GM12878 (cell line): ENCODE measurements at regions not wholly inside any gene's neighbourhood (a gene's known extent, or its start where the extent isn't known, plus 50 kb on each side); places are given as distances from the start of the nearest gene placed in this dataset.

Experiments used
- ATAC-seq: fragments of 200-7000 bp; cut with Tn5 transposase; 3 replicates; pipeline ENCODE4 v1.9.1; 2020; ENCODE audit warnings: mild to moderate bottlenecking, moderate library complexity
- BruUV-seq: library from RNA; stranded (reverse); fragments of 400-500 nt; replicated peaks from 2 replicates; lab custom pipeline; 2021; lab: Mats Ljungman, UMichigan
- CTCF ChIA-PET: fragments of 300-600 bp; sonication (Branson Sonifier 250); formaldehyde crosslinking; extraction: SDS; loops from one replicate; lab custom pipeline; 2021; ENCODE audit warnings: inconsistent platforms; lab: Yijun Ruan, JAX
- POLR2A ChIA-PET: fragments of 350-600 bp; formaldehyde crosslinking; extraction: SDS; loops from one replicate; lab custom pipeline; 2021; ENCODE audit warnings: inconsistent platforms; lab: Charles Lee
- RAD21 ChIA-PET: fragments of 300-600 bp; sonication (Branson Sonifier 250); formaldehyde crosslinking; loops from one replicate; lab custom pipeline; 2023; ENCODE audit warnings: antibody characterized with exemption; ENCODE audit not compliant: unreplicated experiment; lab: Charles Lee
- SMC1A ChIA-PET: fragments of 300-600 bp; sonication (Branson Sonifier 250); formaldehyde crosslinking; loops from one replicate; lab custom pipeline; 2023; ENCODE audit not compliant: unreplicated experiment, uncharacterized antibody; lab: Charles Lee
- DNase-seq: peaks from one replicate; pipeline ENCODE4 v3.0.0-alpha.2; 2011; ENCODE audit warnings: low read depth, low spot score
- FAIRE-seq: peaks from 3 replicates; lab custom pipeline; 2011; peaks lifted over from hg19 to GRCh38; lab: Jason Lieb, UNC
- H2AFZ ChIP-seq: 2 replicates; pipeline ENCODE4 v1.6.0; 2011; ENCODE audit warnings: low read depth, low read length, control low read depth; ENCODE audit not compliant: control insufficient read depth
- H3K27ac ChIP-seq: 2 replicates; pipeline ENCODE4 v1.5.1; 2011; ENCODE audit warnings: control low read depth; ENCODE audit not compliant: control insufficient read depth, insufficient read depth
- H3K27me3 ChIP-seq, 2 experiments: replicated peaks in 1 of 2; 2 replicates each; pipeline versions ENCODE4 v1.6.0 to v1.6.1; 2011; ENCODE audit warnings: low read length in 1 of 2; ENCODE audit not compliant: control insufficient read depth in 2 of 2, insufficient read depth in 2 of 2
- H3K36me3 ChIP-seq, 2 experiments: 2 replicates each; pipeline ENCODE4 v1.5.1; 2011; ENCODE audit warnings: low read length in 1 of 2; ENCODE audit not compliant: control insufficient read depth in 2 of 2, insufficient read depth in 2 of 2
- H3K4me1 ChIP-seq: 2 replicates; pipeline ENCODE4 v1.6.1; 2011; ENCODE audit warnings: mild to moderate bottlenecking, low read length, moderate library complexity, mixed read lengths; ENCODE audit not compliant: control insufficient read depth, insufficient read depth
- H3K4me2 ChIP-seq: 2 replicates; pipeline ENCODE4 v1.6.0; 2011; ENCODE audit warnings: control low read depth; ENCODE audit not compliant: control insufficient read depth, insufficient read depth
- H3K4me3 ChIP-seq: fragments of 200-600 bp; sonication (generic); 2 replicates; pipeline ENCODE4 v1.5.1; 2016
- H3K79me2 ChIP-seq: 2 replicates; pipeline ENCODE4 v1.6.0; 2011; ENCODE audit warnings: low read length; ENCODE audit not compliant: control insufficient read depth, insufficient read depth
- H3K9ac ChIP-seq: 2 replicates; pipeline ENCODE4 v1.8.0; 2011; ENCODE audit warnings: low read length, control low read depth, mixed read lengths; ENCODE audit not compliant: control insufficient read depth, insufficient read depth
- H3K9me3 ChIP-seq: replicated peaks from 3 replicates; pipeline ENCODE4 v1.5.1; 2011; ENCODE audit warnings: mild to moderate bottlenecking, low read length; ENCODE audit not compliant: control insufficient read depth, insufficient read depth
- H4K20me1 ChIP-seq: 2 replicates; pipeline ENCODE4 v1.6.0; 2011; ENCODE audit not compliant: control insufficient read depth, insufficient read depth
- CREM ChIP-seq: IDR thresholded peaks from 2 replicates; pipeline ENCODE4 v1.6.1; 2014; ENCODE audit warnings: antibody characterized with exemption, low read depth
- CUX1 ChIP-seq: IDR thresholded peaks from 2 replicates; pipeline ENCODE4 v1.6.1; 2012; ENCODE audit warnings: improper control_type of control experiment, low read depth, low read length; ENCODE audit not compliant: insufficient replicate concordance
- ELK1 ChIP-seq: IDR thresholded peaks from 2 replicates; pipeline ENCODE4 v1.6.1; 2012; ENCODE audit warnings: low read depth, low read length, improper control_type of control experiment
- FOS ChIP-seq: IDR thresholded peaks from 3 replicates; pipeline ENCODE4 v1.6.1; 2011; ENCODE audit warnings: borderline replicate concordance; ENCODE audit not compliant: insufficient read length; ENCODE audit errors: extremely low read depth
- HDAC2 ChIP-seq: fragments of 200-600 bp; sonication (generic); IDR thresholded peaks from 2 replicates; pipeline ENCODE4 v1.6.1; 2017
- HDAC6 ChIP-seq: fragments of 200-600 bp; sonication (generic); IDR thresholded peaks from one replicate; pipeline ENCODE4 v1.8.0; 2017; ENCODE audit warnings: antibody characterized with exemption; ENCODE audit not compliant: unreplicated experiment
- MTA2 ChIP-seq: fragments of 450-650 bp; IDR thresholded peaks from 2 replicates; pipeline ENCODE4 v1.6.1; 2016; ENCODE audit warnings: low read depth, mild to moderate bottlenecking, moderate library complexity
- NR2F1 ChIP-seq: fragments of 450-650 bp; conservative IDR thresholded peaks from 2 replicates; pipeline ENCODE4 v1.6.1; 2017; ENCODE audit warnings: mild to moderate bottlenecking
- REST ChIP-seq: IDR thresholded peaks from 2 replicates; pipeline ENCODE4 v1.6.1; 2012; ENCODE audit warnings: mild to moderate bottlenecking, low read depth, low read length
- RFX5 ChIP-seq: IDR thresholded peaks from 2 replicates; pipeline ENCODE4 v1.6.1; 2011; ENCODE audit warnings: low read depth, low read length, improper control_type of control experiment
- SMC3 ChIP-seq: IDR thresholded peaks from 2 replicates; pipeline ENCODE4 v1.6.1; 2011; ENCODE audit warnings: low read length, improper control_type of control experiment, borderline replicate concordance
- TCF3 ChIP-seq: IDR thresholded peaks from 2 replicates; pipeline ENCODE4 v1.6.1; 2012; ENCODE audit warnings: low read depth, mild to moderate bottlenecking, low read length, borderline replicate concordance; ENCODE audit not compliant: insufficient read depth
- ZNF384 ChIP-seq: IDR thresholded peaks from 2 replicates; pipeline ENCODE4 v1.6.1; 2012; ENCODE audit warnings: low read depth, mild to moderate bottlenecking, low read length, improper control_type of control experiment, borderline replicate concordance
- in situ Hi-C: fragments of 300-500 bp; cut with MboI; formaldehyde crosslinking; loops from 9 replicates; pipeline ENCODE4 v1.14.3; 2018; ENCODE audit warnings: mixed read lengths
- intact Hi-C: fragments of 100-400 bp; cut with micrococcal nuclease; formaldehyde crosslinking; loops from one replicate; pipeline ENCODE4 v1.14.2; 2022; ENCODE audit not compliant: unreplicated experiment

- TF ChIP-seq RFX5 (no peak), NR2F1 (no peak), HDAC6 (no peak), CREM (no peak), ELK1 (no peak)
Measured at GRCh38 chr10:108905821-108906220, 1017.5 kb downstream of the XPNPEP1 start (continued).

- Histone ChIP-seq H3K79me2 (no peaks in the 10 kb centered on the region), H3K9ac (no peak overlapping the region), H3K4me3 (no peak overlapping the region), H3K27ac (no peak overlapping the region), H3K4me2 (no peak overlapping the region), H3K4me1 (no peaks in the 10 kb centered on the region), H3K9me3 (no peaks in the 10 kb centered on the region), H3K27me3 (peaks cover 0 to 2% of the 10 kb centered on the region in 2 experiments; a peak in 1 of 4 replicates), H4K20me1 (no peaks in the 10 kb centered on the region), H3K36me3 (no peaks in the 10 kb centered on the region), H2AFZ (no peak overlapping the region)
- ChIA-PET SMC1A (interaction anchor here (1.1 kb wide), 1 partner anchor 28 kb away, joined by 4 read pairs; no protein-coding TSS in a partner anchor), RAD21 (no interaction called here), POLR2A (no interaction called here), CTCF (interaction anchor here (0.6 to 1.1 kb wide), 2 partner anchors 9 to 1729 kb away, joined by 3 read pairs; no protein-coding TSS in a partner anchor)
- DNase-seq = no peak
- BruUV-seq = no TSS peak
- no peak for ATAC-seq
- intact Hi-C loops = no loop called here
- no peak for FAIRE-seq
- in situ Hi-C loops = no loop called here
- TF ChIP-seq CUX1 (no peak), ZNF384 (no peak), TCF3 (no peak), REST (no peak), SMC3 (no peak), FOS (no peak), MTA2 (no peak), HDAC2 (no peak)
Measured at GRCh38 chr10:108905171-108905570, 1018.1 kb downstream of the XPNPEP1 start.
